Esophagus squamous epithelium (tissue), 5 donors: ENCODE measurements at regions not wholly inside any gene's neighbourhood (a gene's known extent, or its start where the extent isn't known, plus 50 kb on each side); places are given as distances from the start of the nearest gene placed in this dataset.

Experiments used
- DNase-seq: peaks from one replicate; lab custom pipeline; 2025; lab: John Stamatoyannopoulos, UW
- H3K27ac ChIP-seq, 4 donors: fragments of 200-600 bp; sonication (generic); one replicate each; pipeline ENCODE4 v1.5.1; 2016 to 2019; ENCODE audit warnings: mild to moderate bottlenecking in 1 of 4
- H3K27me3 ChIP-seq, 4 donors: fragments of 200-600 bp; sonication (generic); 1 replicate in 3 of 4; 2 replicates in 1 of 4; pipeline versions ENCODE4 v1.5.1 to v1.6.0; 2017 to 2021; ENCODE audit warnings: antibody characterized with exemption in 1 of 4
- H3K36me3 ChIP-seq, 3 donors: fragments of 200-600 bp; sonication (generic); one replicate each; pipeline ENCODE4 v1.5.1; 2016 to 2019
- H3K4me1 ChIP-seq, 3 donors: fragments of 200-600 bp; sonication (generic); one replicate each; pipeline ENCODE4 v1.5.1; 2017 to 2019
- H3K4me3 ChIP-seq, 4 donors: fragments of 200-600 bp; sonication (generic); 1 replicate in 3 of 4; 2 replicates in 1 of 4; pipeline ENCODE4 v1.5.1; 2016 to 2019; ENCODE audit warnings: mild to moderate bottlenecking in 2 of 4, moderate library complexity in 1 of 4
- H3K9me3 ChIP-seq, 3 donors: fragments of 200-600 bp; sonication (generic); one replicate each; pipeline ENCODE4 v1.5.1; 2016 to 2019
- POLR2A ChIP-seq, 4 donors: fragments of 450-650 bp; IDR thresholded peaks; one replicate each; pipeline ENCODE4 v1.6.1; 2017; ENCODE audit warnings: antibody characterized with exemption in 4 of 4, mild to moderate bottlenecking in 4 of 4, moderate library complexity in 3 of 4
- WGBS, 2 donors: methylation state at CpG; one replicate each; pipeline ENCODE4 v1.1.5; 2018; 5-methylcytosine and 5-hydroxymethylcytosine counted together
- intact Hi-C: fragments of 100-400 bp; cut with DNase I; formaldehyde crosslinking; loops from one replicate; pipeline ENCODE4 v1.15.0; 2022
- TF ChIP-seq, protein P1 (sequence below), 6 experiments: fragments of 450-650 bp in 4 of 6; fragments of 200-600 bp in 2 of 6; sonication (generic) in 2 of 6; IDR thresholded peaks; one replicate each; pipeline ENCODE4 v1.5.1; 2016 to 2019; ENCODE audit warnings: antibody characterized with exemption in 6 of 6, mild to moderate bottlenecking in 4 of 6, moderate library complexity in 4 of 6
- donor health status: DM: yes; HTN: yes; CAD: no.

DNA sequence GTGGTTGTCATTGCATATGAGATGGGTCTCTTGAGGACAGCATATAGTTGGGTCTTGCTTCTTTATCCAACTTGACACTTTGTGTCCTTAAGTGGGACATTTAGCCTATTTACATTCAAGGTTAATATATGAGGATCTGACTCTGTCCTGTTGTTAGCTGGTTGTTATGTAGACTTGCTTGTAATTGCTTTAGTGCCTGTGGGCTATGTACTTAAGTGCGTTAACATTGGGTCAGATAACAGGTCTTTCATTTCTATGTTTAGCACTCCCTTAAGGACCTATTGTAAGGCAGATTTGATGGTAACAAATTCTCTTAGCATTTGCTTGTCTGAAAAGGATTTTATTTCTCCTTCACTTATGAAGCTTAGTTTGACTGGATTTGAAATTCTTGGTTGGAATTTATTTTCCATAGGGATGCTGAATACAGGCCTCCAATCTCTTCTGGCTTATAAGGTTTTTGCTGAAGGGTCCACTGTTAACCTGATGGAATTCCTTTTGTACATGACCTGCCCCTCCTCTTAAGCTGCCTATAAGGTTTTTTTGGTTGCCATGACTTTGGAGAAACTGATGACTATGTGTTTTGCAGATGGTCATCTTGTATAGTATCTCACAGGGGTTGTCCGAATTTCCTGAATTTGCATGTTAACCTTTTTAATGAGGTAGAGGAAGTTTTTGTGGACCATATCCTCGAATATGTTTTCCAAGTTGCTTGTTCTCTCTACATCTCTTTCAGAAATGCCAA lies 162.0 kb downstream of the NKX6-1 start:
- Histone ChIP-seq H3K4me1 (no peaks in the 10 kb centered on the region), H3K27me3 (no peaks in the 10 kb centered on the region), H3K9me3 (no peaks in the 10 kb centered on the region), H3K36me3 (no peaks in the 10 kb centered on the region), H3K4me3 (no peak overlapping the region), H3K27ac (no peak overlapping the region)
- DNase-seq: no peak
- WGBS, 2 donors: 54 to 64% methylated on average over 3 of the region's 3 CpGs
- TF ChIP-seq, protein P1, sequence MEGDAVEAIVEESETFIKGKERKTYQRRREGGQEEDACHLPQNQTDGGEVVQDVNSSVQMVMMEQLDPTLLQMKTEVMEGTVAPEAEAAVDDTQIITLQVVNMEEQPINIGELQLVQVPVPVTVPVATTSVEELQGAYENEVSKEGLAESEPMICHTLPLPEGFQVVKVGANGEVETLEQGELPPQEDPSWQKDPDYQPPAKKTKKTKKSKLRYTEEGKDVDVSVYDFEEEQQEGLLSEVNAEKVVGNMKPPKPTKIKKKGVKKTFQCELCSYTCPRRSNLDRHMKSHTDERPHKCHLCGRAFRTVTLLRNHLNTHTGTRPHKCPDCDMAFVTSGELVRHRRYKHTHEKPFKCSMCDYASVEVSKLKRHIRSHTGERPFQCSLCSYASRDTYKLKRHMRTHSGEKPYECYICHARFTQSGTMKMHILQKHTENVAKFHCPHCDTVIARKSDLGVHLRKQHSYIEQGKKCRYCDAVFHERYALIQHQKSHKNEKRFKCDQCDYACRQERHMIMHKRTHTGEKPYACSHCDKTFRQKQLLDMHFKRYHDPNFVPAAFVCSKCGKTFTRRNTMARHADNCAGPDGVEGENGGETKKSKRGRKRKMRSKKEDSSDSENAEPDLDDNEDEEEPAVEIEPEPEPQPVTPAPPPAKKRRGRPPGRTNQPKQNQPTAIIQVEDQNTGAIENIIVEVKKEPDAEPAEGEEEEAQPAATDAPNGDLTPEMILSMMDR (IDR thresholded peaks at IDR 0.05): no peak
- no peak for TF ChIP-seq POLR2A (IDR thresholded peaks at IDR 0.05)
- intact Hi-C loops: no loop called here

DNA sequence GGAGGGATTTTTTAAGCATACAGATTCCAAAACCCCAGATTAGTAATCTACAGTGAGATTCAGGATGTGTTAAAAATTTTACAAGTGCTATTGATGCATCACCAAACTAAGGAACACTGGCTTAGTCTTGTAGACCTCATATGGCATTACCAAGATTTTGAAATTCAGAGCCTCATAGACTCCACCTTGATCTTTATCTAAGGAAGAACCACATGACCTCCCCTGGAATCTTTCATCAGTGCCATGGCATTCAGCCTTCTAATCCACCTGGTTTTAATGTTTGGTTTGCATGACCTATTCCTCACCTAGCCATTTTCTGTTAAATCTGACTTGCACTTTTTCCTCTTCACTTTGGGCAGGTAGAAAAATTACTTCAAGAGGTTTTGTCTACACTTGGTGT lies 171.6 kb downstream of the NKX6-1 start:
- no peaks in the 10 kb centered on the region for H3K4me1 ChIP-seq
- DNase-seq: no peak
- H3K36me3 ChIP-seq: no peaks in the 10 kb centered on the region
- no peaks in the 10 kb centered on the region for H3K27me3 ChIP-seq
- no peak for TF ChIP-seq POLR2A (IDR thresholded peaks at IDR 0.05)
- TF ChIP-seq, protein P1 (IDR thresholded peaks at IDR 0.05): no peak
- H3K4me3 ChIP-seq: no peak overlapping the region
- intact Hi-C loops: no loop called here
- no peaks in the 10 kb centered on the region for H3K9me3 ChIP-seq
- no peak overlapping the region for H3K27ac ChIP-seq

DNA sequence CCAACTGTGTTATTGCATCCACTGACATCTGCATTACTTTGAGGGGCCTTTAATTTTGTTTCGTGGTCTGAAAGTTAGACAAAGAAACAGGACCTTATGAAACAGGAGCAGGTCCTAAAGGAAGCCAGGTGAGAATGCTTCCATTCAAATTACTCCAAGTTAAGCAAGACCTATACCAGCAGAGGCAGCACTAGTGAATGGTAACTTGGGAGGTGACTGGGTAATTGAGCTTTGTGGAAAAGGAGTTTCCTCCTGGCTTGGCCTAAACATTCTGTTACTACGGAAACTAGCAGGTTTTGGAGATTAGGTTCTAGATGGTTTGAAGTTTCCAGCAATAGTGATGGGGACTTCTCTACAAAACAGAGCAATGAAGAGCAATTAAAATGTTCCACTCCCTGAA lies 173.5 kb downstream of the NKX6-1 start:
- DNase-seq: no peak
- no peaks in the 10 kb centered on the region for H3K36me3 ChIP-seq
- no peaks in the 10 kb centered on the region for H3K9me3 ChIP-seq
- no peak overlapping the region for H3K4me3 ChIP-seq
- H3K27ac ChIP-seq: no peak overlapping the region
- WGBS, 2 donors: 69 to 76% methylated on average over 2 of the region's 2 CpGs
- no peaks in the 10 kb centered on the region for H3K27me3 ChIP-seq
- TF ChIP-seq, protein P1 (IDR thresholded peaks at IDR 0.05): no peak
- TF ChIP-seq POLR2A (IDR thresholded peaks at IDR 0.05): no peak
- no peaks in the 10 kb centered on the region for H3K4me1 ChIP-seq
- intact Hi-C loops: no loop called here

DNA sequence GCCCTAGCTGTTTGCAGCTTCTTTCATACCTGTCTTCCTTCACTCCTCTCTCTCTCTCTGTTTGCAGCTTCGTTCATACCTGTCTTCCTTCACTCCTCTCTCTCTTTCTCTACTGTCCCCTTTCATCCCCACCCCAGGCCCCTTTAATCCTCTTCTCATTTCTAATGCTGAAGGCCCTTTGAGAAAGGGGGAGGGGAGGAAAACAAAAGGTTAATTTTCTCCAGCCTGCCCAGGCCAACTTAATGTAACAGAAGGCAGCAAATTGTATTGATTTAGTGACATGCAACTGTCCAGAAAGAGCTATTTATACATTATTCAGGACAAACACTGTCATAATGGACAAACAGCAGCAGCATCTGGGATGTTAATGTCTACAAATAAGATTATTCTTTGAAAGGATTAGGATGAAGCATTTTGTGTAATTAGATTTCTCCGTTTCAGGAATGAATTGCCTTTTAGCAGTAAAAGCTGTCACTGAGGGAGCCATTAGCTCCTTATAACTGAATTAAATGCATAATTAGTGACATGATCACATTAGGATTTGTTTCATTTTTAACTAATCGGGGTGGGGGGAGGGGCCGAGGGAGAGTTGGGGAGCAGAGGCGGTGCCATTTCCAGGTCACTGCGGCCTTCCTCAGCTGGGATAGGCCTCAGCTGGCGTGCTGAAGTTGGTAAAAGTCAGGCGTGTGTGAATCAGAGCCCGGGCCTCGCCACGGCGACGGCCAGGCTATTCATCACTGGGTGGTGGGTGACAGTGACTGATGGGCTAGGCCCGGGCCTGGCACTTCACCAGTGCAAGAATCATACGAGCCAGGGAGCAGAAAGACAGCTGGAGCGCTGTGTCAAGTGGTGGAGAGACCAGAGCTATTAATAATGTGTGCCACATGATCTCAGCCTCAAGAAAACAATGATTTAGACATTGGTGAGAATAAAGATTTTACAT lies 174.5 kb downstream of the NKX6-1 start:
- Histone ChIP-seq H3K27ac (peak overlapping the region in 2 of 4 donors; percentile 21 to 69), H3K27me3 (no peaks in the 10 kb centered on the region), H3K4me3 (no peak overlapping the region), H3K4me1 (no peaks in the 10 kb centered on the region), H3K9me3 (no peaks in the 10 kb centered on the region), H3K36me3 (no peaks in the 10 kb centered on the region)
- no peak for DNase-seq
- 38 to 59% methylated on average over 10 to 15 of the region's 16 CpGs for WGBS, 2 donors
- intact Hi-C loops: no loop called here
- TF ChIP-seq POLR2A (IDR thresholded peaks at IDR 0.05): no peak
- TF ChIP-seq, protein P1 (IDR thresholded peaks at IDR 0.05): no peak

DNA sequence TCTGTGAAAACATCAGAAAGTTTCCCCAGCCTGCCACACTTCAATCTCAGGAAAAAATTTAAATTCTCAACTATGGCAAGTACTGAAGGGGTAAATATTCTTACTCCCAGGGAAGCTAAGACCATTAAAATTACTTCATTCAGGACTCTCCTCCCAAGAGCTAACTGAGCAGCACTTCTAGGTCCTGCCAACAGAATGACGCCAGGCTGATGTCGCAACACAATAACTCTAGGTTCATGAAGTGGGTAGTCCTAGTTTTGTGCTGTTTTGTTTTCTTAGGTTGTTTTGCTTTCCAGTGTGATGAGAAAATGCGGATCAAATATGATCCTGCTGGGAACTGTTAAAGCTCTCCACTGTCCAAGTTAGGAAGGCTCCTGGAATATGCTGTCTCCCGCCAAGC lies 180.0 kb downstream of the NKX6-1 start:
- TF ChIP-seq, protein P1 (IDR thresholded peaks at IDR 0.05): no peak
- TF ChIP-seq POLR2A (IDR thresholded peaks at IDR 0.05): no peak
- Histone ChIP-seq H3K27me3 (no peaks in the 10 kb centered on the region), H3K27ac (peak overlapping the region in 1 of 4 donors; percentile 44), H3K4me3 (no peak overlapping the region), H3K4me1 (no peaks in the 10 kb centered on the region), H3K36me3 (no peaks in the 10 kb centered on the region), H3K9me3 (no peaks in the 10 kb centered on the region)
- DNase-seq: no peak
- intact Hi-C loops: no loop called here
- WGBS, 2 donors: 63 to 64% methylated on average over 4 of the region's 4 CpGs
